Activated CD8-positive, alpha-beta T cell treated with anti-CD3 and anti-CD28 coated beads for 36 hours (primary cell): ENCODE measurements at regions not wholly inside any gene's neighbourhood (a gene's known extent, or its start where the extent isn't known, plus 50 kb on each side); places are given as distances from the start of the nearest gene placed in this dataset.

Experiments used
- ATAC-seq: fragments of 200-7000 bp; cut with Tn5 transposase; one replicate; pipeline ENCODE4 v1.10.0; 2021; ENCODE audit warnings: mild to moderate bottlenecking, moderate library complexity
- CTCF ChIA-PET: fragments of 350-600 bp; sonication (Branson Sonifier 250); formaldehyde crosslinking; loops from one replicate; lab custom pipeline; 2021; ENCODE audit warnings: antibody characterized with exemption; lab: Charles Lee
- POLR2A ChIA-PET: fragments of 350-600 bp; sonication (Branson Sonifier 250); formaldehyde crosslinking; loops from one replicate; lab custom pipeline; 2021; ENCODE audit warnings: antibody characterized with exemption; lab: Charles Lee
- DNase-seq: peaks from one replicate; pipeline ENCODE4 v3.0.0-alpha.2; 2020
- H3K27ac Mint-ChIP-seq: one replicate; pipeline ENCODE4 v1.8.0; 2021; ENCODE audit warnings: mild to moderate bottlenecking, mixed read lengths
- H3K27me3 Mint-ChIP-seq: one replicate; pipeline ENCODE4 v1.8.0; 2021; ENCODE audit warnings: mixed read lengths
- H3K36me3 Mint-ChIP-seq: one replicate; pipeline ENCODE4 v1.8.0; 2021; ENCODE audit warnings: low read depth, mixed read lengths
- H3K4me1 Mint-ChIP-seq: one replicate; pipeline ENCODE4 v1.8.0; 2021; ENCODE audit warnings: low read depth, mixed read lengths
- H3K4me3 Mint-ChIP-seq: one replicate; pipeline ENCODE4 v1.8.0; 2021; ENCODE audit warnings: mild to moderate bottlenecking, moderate library complexity, mixed read lengths
- H3K9me3 Mint-ChIP-seq: one replicate; pipeline ENCODE4 v1.8.0; 2021; ENCODE audit warnings: mixed read lengths
- intact Hi-C: fragments of 100-400 bp; cut with micrococcal nuclease; formaldehyde crosslinking; loops from one replicate; pipeline ENCODE4 v1.10.0; 2022
- TF ChIP-seq, protein P1 (sequence below): fragments of 200-600 bp; IDR thresholded peaks from one replicate; pipeline ENCODE4 v1.8.0; 2022; ENCODE audit warnings: antibody characterized with exemption, mild to moderate bottlenecking

DNA sequence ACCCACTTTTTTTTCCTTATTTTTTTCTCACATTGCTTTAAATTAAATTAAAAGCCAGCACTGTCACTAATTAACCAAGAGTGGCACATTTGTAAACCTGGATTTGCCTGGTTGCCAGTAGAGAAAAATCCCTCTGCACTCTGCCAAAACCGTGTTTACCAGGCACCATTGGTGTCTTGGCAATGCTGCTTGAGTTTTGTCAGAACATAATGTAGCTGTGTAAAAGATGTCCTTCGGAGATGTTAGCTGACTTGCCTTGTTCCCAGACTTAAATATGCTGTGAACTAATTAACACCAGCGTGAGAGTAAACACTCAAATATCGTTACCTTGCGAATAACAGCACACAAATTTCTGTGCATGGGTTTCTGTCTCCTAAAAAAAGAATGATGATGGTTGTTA lies 694.9 kb upstream of the ID4 start:
- Mint-ChIP-seq H3K36me3 (no peaks in the 10 kb centered on the region), H3K9me3 (peaks cover 4% of the 10 kb centered on the region), H3K27ac (no peak overlapping the region), H3K4me3 (no peak overlapping the region), H3K4me1 (no peaks in the 10 kb centered on the region), H3K27me3 (no peaks in the 10 kb centered on the region)
- TF ChIP-seq, protein P1, sequence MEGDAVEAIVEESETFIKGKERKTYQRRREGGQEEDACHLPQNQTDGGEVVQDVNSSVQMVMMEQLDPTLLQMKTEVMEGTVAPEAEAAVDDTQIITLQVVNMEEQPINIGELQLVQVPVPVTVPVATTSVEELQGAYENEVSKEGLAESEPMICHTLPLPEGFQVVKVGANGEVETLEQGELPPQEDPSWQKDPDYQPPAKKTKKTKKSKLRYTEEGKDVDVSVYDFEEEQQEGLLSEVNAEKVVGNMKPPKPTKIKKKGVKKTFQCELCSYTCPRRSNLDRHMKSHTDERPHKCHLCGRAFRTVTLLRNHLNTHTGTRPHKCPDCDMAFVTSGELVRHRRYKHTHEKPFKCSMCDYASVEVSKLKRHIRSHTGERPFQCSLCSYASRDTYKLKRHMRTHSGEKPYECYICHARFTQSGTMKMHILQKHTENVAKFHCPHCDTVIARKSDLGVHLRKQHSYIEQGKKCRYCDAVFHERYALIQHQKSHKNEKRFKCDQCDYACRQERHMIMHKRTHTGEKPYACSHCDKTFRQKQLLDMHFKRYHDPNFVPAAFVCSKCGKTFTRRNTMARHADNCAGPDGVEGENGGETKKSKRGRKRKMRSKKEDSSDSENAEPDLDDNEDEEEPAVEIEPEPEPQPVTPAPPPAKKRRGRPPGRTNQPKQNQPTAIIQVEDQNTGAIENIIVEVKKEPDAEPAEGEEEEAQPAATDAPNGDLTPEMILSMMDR, result no peak
- no peak for ATAC-seq
- CTCF ChIA-PET, result no interaction called here
- DNase-seq, result no peak
- intact Hi-C loops, result no loop called here
- POLR2A ChIA-PET, result no interaction called here

DNA sequence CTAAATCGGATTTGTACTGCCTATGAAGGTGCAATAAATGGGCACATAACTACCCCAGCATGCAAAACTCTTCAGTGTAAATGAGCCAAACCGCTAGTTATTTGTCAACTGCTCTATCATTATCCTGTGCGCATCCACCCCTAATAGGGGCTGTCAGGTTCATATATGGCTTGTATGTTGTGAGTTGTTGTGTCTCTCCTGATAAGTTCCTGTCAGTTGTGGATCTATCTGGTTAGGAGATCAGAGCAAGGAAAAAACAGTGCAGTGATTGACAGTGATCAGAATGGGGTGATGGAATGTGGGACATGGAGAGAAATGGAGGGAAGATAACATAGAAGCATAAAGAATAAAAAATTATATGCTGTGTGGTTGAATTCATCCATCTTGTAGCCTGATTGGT lies 686.9 kb upstream of the ID4 start:
- no peak overlapping the region for H3K27ac Mint-ChIP-seq
- no peaks in the 10 kb centered on the region for H3K36me3 Mint-ChIP-seq
- H3K27me3 Mint-ChIP-seq, result no peaks in the 10 kb centered on the region
- ChIA-PET POLR2A (no interaction called here), CTCF (no interaction called here)
- H3K4me1 Mint-ChIP-seq, result no peaks in the 10 kb centered on the region
- peaks cover 4% of the 10 kb centered on the region for H3K9me3 Mint-ChIP-seq
- TF ChIP-seq, protein P1, result no peak
- no peak overlapping the region for H3K4me3 Mint-ChIP-seq
- ATAC-seq (no peak), DNase-seq (no peak)
- intact Hi-C loops, result no loop called here

- Mint-ChIP-seq H3K36me3 (no peaks in the 10 kb centered on the region), H3K4me1 (no peaks in the 10 kb centered on the region), H3K27me3 (no peaks in the 10 kb centered on the region), H3K27ac (no peak overlapping the region), H3K4me3 (no peak overlapping the region), H3K9me3 (peaks cover 4% of the 10 kb centered on the region)
- intact Hi-C loops, result no loop called here
- TF ChIP-seq, protein P1, result no peak
- ATAC-seq (no peak), DNase-seq (no peak)
- ChIA-PET CTCF (no interaction called here), POLR2A (no interaction called here)
Measured at GRCh38 chr6:19153270-19153980, 683.7 kb upstream of the ID4 start.

GRCh38 chr6:19153981-19154295 lies 683.2 kb upstream of the ID4 start:
- intact Hi-C loops, result no loop called here
- CTCF ChIA-PET, result no interaction called here
- no peaks in the 10 kb centered on the region for H3K27me3 Mint-ChIP-seq

DNA sequence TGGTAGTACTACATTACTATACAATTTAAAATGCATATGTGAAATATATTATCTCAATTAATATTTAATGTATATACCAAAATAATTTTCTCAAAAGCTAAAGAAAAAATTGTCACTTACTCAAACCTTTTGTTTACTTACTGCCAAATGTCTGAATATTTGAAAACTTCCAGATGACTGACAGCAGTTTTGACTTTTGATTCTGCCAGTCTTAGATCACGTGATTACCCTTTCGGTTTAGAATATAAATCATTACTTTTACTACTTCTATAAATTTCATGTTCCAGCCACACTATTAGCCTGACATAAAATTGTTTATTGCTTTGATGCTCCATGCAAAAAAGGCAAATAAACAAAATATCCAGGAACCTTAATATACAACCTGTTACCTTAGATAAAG lies 680.7 kb upstream of the ID4 start:
- Mint-ChIP-seq H3K4me3 (no peak overlapping the region), H3K36me3 (no peaks in the 10 kb centered on the region), H3K27ac (no peak overlapping the region), H3K9me3 (peaks cover 4% of the 10 kb centered on the region), H3K4me1 (no peaks in the 10 kb centered on the region), H3K27me3 (no peaks in the 10 kb centered on the region)
- TF ChIP-seq, protein P1, result no peak
- CTCF ChIA-PET, result no interaction called here
- POLR2A ChIA-PET, result no interaction called here
- DNase-seq, result no peak
- no peak for ATAC-seq
- intact Hi-C loops, result no loop called here

More at GRCh38 chr6:19153981-19154295, 683.2 kb upstream of the ID4 start:
- Mint-ChIP-seq H3K27ac (no peak overlapping the region), H3K4me1 (no peaks in the 10 kb centered on the region), H3K36me3 (no peaks in the 10 kb centered on the region), H3K4me3 (no peak overlapping the region), H3K9me3 (peaks cover 4% of the 10 kb centered on the region)
- TF ChIP-seq, protein P1, result no peak
- DNase-seq, result no peak
- POLR2A ChIA-PET, result no interaction called here
- no peak for ATAC-seq
